OCI-LY1 (cell line): ENCODE measurements at regions not wholly inside any gene's neighbourhood (a gene's known extent, or its start where the extent isn't known, plus 50 kb on each side); places are given as distances from the start of the nearest gene placed in this dataset.

Experiments used
- H2AFZ ChIP-seq: fragments of 200-600 bp; sonication (generic), shearing (Covaris generic); 2 replicates; pipeline ENCODE4 v1.6.0; 2014; ENCODE audit warnings: antibody characterized with exemption, mild to moderate bottlenecking, low read length
- H3F3A ChIP-seq: fragments of 200-600 bp; sonication (generic), shearing (Covaris generic); 2 replicates; pipeline ENCODE4 v1.6.0; 2014; ENCODE audit warnings: mild to moderate bottlenecking, antibody characterized with exemption, low read length, moderate library complexity; ENCODE audit not compliant: insufficient read depth
- H3K27ac ChIP-seq: fragments of 200-600 bp; sonication (generic); 2 replicates; pipeline ENCODE4 v1.5.1; 2014; ENCODE audit warnings: low read length, mixed run types, mild to moderate bottlenecking, low read depth; ENCODE audit not compliant: poor library complexity, severe bottlenecking
- H3K27me3 ChIP-seq: fragments of 200-600 bp; sonication (generic); 2 replicates; pipeline ENCODE4 v1.6.0; 2014; ENCODE audit warnings: antibody characterized with exemption, mild to moderate bottlenecking, low read length, moderate library complexity; ENCODE audit not compliant: insufficient read depth
- H3K36me3 ChIP-seq: fragments of 200-600 bp; sonication (generic); 2 replicates; pipeline ENCODE4 v1.6.1; 2014; ENCODE audit warnings: mild to moderate bottlenecking, antibody characterized with exemption, low read length, moderate library complexity, mixed read lengths; ENCODE audit not compliant: insufficient read depth
- H3K4me1 ChIP-seq: fragments of 200-600 bp; sonication (generic); 2 replicates; pipeline ENCODE4 v1.5.1; 2014; ENCODE audit warnings: mild to moderate bottlenecking, low read length, moderate library complexity; ENCODE audit not compliant: insufficient read depth, severe bottlenecking
- H3K4me2 ChIP-seq: fragments of 200-600 bp; sonication (generic), shearing (Covaris generic); 2 replicates; pipeline ENCODE4 v1.6.1; 2014; ENCODE audit warnings: low read length
- H3K4me3 ChIP-seq: fragments of 200-600 bp; sonication (generic); 2 replicates; pipeline ENCODE4 v1.5.1; 2014; ENCODE audit warnings: low read length, low read depth, mild to moderate bottlenecking, mixed read lengths; ENCODE audit not compliant: poor library complexity, severe bottlenecking
- H3K79me2 ChIP-seq: fragments of 200-600 bp; shearing (Covaris generic); 2 replicates; pipeline ENCODE4 v1.6.1; 2016; ENCODE audit warnings: mixed run types, low read length, mixed read lengths; ENCODE audit not compliant: insufficient read depth
- H3K9ac ChIP-seq: fragments of 200-600 bp; sonication (generic), shearing (Covaris generic); 2 replicates; pipeline ENCODE4 v1.6.1; 2014; ENCODE audit warnings: mild to moderate bottlenecking, low read length, mixed read lengths
- H3K9me2 ChIP-seq: fragments of 200-600 bp; sonication (generic), shearing (Covaris generic); 2 replicates; pipeline ENCODE4 v1.6.1; 2014; ENCODE audit warnings: low read depth, mild to moderate bottlenecking, low read length, mixed read lengths
- H3K9me3 ChIP-seq: fragments of 200-600 bp; shearing (Covaris generic); 2 replicates; pipeline ENCODE4 v1.6.1; 2014; ENCODE audit warnings: low read length, mixed read lengths
- H4K20me1 ChIP-seq: fragments of 200-600 bp; sonication (generic), shearing (Covaris generic); 2 replicates; pipeline ENCODE4 v1.6.0; 2016; ENCODE audit warnings: mild to moderate bottlenecking, low read length; ENCODE audit not compliant: insufficient read depth
- EZH2 ChIP-seq: fragments of 200-600 bp; sonication (generic), shearing (Covaris generic); IDR thresholded peaks from 2 replicates; pipeline ENCODE4 v1.8.0; 2017; ENCODE audit warnings: borderline replicate concordance, mixed run types, mild to moderate bottlenecking, antibody characterized with exemption, low read length, moderate library complexity, mixed read lengths
- TF ChIP-seq, protein P1 (sequence below): fragments of 200-600 bp; sonication (generic), shearing (Covaris generic); IDR thresholded peaks from 2 replicates; pipeline ENCODE4 v1.5.1; 2017; ENCODE audit warnings: mild to moderate bottlenecking, antibody characterized with exemption, low read length, moderate library complexity, mixed read lengths

DNA sequence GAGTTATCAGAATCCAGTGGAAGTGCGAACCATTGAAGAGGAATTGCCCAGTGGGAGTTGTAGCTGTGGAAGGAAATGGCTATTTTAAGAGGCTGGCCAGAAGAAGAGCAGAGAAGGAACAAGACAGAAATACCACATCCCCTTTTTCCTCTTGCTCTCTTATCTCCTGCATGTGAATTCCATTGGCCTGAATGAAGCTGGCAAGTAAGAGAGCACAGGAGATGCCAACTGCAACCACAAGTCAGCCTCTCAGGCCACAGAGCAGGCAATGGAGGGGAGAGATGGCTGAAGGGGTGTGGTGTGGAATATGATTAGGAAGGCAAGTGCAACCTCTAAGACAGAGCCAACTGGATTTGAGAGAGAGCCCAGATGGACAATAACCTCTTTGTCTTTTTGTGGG, 362.7 kb upstream of the IMPG1 start:
- Histone ChIP-seq H4K20me1 (no peaks in the 10 kb centered on the region), H2AFZ (no peak overlapping the region), H3K9me3 (no peaks in the 10 kb centered on the region), H3K9ac (no peak overlapping the region), H3K27me3 (no peaks in the 10 kb centered on the region), H3K27ac (no peak overlapping the region), H3K4me1 (no peaks in the 10 kb centered on the region), H3K9me2 (no peaks in the 10 kb centered on the region), H3K36me3 (no peaks in the 10 kb centered on the region), H3F3A (no peaks in the 10 kb centered on the region), H3K4me2 (no peak overlapping the region), H3K79me2 (no peaks in the 10 kb centered on the region), H3K4me3 (no peak overlapping the region)
- TF ChIP-seq EZH2: no peak
- TF ChIP-seq, protein P1, sequence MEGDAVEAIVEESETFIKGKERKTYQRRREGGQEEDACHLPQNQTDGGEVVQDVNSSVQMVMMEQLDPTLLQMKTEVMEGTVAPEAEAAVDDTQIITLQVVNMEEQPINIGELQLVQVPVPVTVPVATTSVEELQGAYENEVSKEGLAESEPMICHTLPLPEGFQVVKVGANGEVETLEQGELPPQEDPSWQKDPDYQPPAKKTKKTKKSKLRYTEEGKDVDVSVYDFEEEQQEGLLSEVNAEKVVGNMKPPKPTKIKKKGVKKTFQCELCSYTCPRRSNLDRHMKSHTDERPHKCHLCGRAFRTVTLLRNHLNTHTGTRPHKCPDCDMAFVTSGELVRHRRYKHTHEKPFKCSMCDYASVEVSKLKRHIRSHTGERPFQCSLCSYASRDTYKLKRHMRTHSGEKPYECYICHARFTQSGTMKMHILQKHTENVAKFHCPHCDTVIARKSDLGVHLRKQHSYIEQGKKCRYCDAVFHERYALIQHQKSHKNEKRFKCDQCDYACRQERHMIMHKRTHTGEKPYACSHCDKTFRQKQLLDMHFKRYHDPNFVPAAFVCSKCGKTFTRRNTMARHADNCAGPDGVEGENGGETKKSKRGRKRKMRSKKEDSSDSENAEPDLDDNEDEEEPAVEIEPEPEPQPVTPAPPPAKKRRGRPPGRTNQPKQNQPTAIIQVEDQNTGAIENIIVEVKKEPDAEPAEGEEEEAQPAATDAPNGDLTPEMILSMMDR: no peak

DNA sequence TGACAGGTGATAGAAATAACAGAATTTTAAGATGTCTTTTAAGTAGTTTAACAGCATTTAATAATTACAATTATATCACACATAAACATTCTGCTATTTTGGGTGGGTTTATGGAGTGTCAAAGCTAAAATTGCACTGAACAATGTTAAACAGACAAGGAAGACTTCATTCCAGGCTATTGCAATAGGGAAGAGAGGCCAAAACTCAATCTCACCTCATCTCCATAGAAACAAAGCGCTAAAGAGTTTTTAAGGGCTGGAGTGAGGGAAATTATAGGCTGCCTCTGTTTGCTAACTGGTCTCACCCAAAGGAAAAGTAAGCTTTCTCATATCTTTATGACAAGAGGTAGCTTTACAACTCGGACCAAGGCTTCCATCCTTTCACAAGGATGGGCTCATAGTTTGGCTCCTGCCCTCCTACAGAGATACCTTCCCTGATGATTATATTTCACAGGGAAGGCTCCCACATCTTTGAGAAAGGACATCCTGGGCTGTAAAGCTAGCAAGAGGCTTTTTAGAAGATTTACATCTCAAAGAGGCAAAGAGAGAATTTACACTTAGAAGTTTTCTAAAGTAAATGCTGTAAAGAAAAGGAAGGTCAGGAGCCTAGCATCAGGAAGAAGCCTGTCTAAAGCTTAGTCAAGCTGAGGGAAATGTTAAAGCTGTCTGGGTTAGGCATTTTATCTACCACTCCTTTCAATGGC, 350.2 kb upstream of the IMPG1 start:
- Histone ChIP-seq H3K9me2 (no peaks in the 10 kb centered on the region), H3K4me2 (no peak overlapping the region), H2AFZ (no peak overlapping the region), H3K9ac (no peak overlapping the region), H3K4me1 (no peaks in the 10 kb centered on the region), H3K9me3 (no peaks in the 10 kb centered on the region), H4K20me1 (no peaks in the 10 kb centered on the region), H3K36me3 (no peaks in the 10 kb centered on the region), H3K27me3 (no peaks in the 10 kb centered on the region), H3K4me3 (no peak overlapping the region), H3K27ac (no peak overlapping the region), H3K79me2 (no peaks in the 10 kb centered on the region), H3F3A (no peaks in the 10 kb centered on the region)
- TF ChIP-seq, protein P1: no peak
- TF ChIP-seq EZH2: no peak

DNA sequence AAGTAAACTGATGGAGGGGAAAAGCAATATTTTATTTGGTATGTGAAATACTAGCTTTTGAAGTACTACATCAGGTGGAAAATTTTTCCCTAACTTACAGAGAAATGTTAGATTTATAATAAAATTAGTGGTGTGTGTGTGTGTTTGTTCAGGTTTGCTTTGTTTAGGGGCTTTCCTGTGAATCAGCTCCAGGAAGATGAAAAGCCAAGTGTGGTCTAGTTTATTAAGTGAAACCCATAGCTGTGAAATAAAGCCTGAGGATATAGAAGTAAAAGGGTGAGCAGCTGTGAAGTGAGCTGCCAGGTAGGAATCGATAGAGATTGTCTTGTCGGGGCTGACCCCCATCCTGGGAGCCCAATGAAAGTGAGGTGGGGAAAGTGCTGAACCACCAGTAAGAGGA, 347.6 kb upstream of the IMPG1 start:
- H3F3A ChIP-seq: no peaks in the 10 kb centered on the region
- H3K4me1 ChIP-seq: no peaks in the 10 kb centered on the region
- H3K9ac ChIP-seq: no peak overlapping the region
- TF ChIP-seq, protein P1: no peak
- no peak for TF ChIP-seq EZH2
- H3K27me3 ChIP-seq: no peaks in the 10 kb centered on the region
- no peaks in the 10 kb centered on the region for H3K9me2 ChIP-seq
- H2AFZ ChIP-seq: no peak overlapping the region
- H3K36me3 ChIP-seq: no peaks in the 10 kb centered on the region
- H3K4me3 ChIP-seq: no peak overlapping the region
- H3K27ac ChIP-seq: no peak overlapping the region
- H4K20me1 ChIP-seq: no peaks in the 10 kb centered on the region
- no peaks in the 10 kb centered on the region for H3K79me2 ChIP-seq
- H3K4me2 ChIP-seq: no peak overlapping the region
- no peaks in the 10 kb centered on the region for H3K9me3 ChIP-seq
